CD4-positive, CD25-positive, alpha-beta regulatory T cell (primary cell): ENCODE measurements at regions not wholly inside any gene's neighbourhood (a gene's known extent, or its start where the extent isn't known, plus 50 kb on each side); places are given as distances from the start of the nearest gene placed in this dataset.

Source experiments
- ATAC-seq, 2 donors: fragments of 150-1000 bp; cut with Tn5 transposase; one replicate each; pipeline ENCODE4 v1.10.0; 2021; ENCODE audit warnings: low read depth in 2 of 2, moderate number of reproducible peaks in 2 of 2, moderate library complexity in 1 of 2
- DNase-seq, 3 donors: peaks; one replicate each; pipeline versions ENCODE4 v3.0.0 to v3.0.0-alpha.2; 2012 to 2022; ENCODE audit warnings: mixed read lengths in 1 of 3
- H3K27ac ChIP-seq: one replicate; pipeline ENCODE4 v1.7.0; 2013; ENCODE audit warnings: mild to moderate bottlenecking, low read length; ENCODE audit not compliant: insufficient read depth, poor library complexity, severe bottlenecking
- H3K27me3 ChIP-seq: one replicate; pipeline ENCODE4 v1.7.0; 2013; ENCODE audit warnings: low read length; ENCODE audit not compliant: control insufficient read depth, insufficient read depth
- H3K36me3 ChIP-seq: one replicate; pipeline ENCODE4 v1.7.0; 2013; ENCODE audit warnings: mild to moderate bottlenecking, low read length, moderate library complexity; ENCODE audit not compliant: control insufficient read depth, insufficient read depth
- H3K4me1 ChIP-seq: 2 replicates; pipeline ENCODE4 v1.7.0; 2013; ENCODE audit warnings: mild to moderate bottlenecking, low read length; ENCODE audit not compliant: insufficient read depth, control insufficient read depth, poor library complexity, severe bottlenecking
- H3K4me3 ChIP-seq: one replicate; pipeline ENCODE4 v1.7.0; 2013; ENCODE audit warnings: low read depth, mild to moderate bottlenecking, low read length, moderate library complexity
- H3K9me3 ChIP-seq, 2 experiments: 1 replicate in 1 of 2; 2 replicates in 1 of 2; pipeline ENCODE4 v1.7.0; 2013; ENCODE audit warnings: low read length in 2 of 2, mild to moderate bottlenecking in 1 of 2, moderate library complexity in 1 of 2; ENCODE audit not compliant: control insufficient read depth in 2 of 2
- H3K27ac Mint-ChIP-seq, 3 donors: one replicate each; pipeline ENCODE4 v1.8.0; 2020 to 2022; ENCODE audit warnings: mild to moderate bottlenecking in 3 of 3, mixed read lengths in 3 of 3, moderate library complexity in 2 of 3
- H3K27me3 Mint-ChIP-seq: one replicate; pipeline ENCODE4 v1.8.0; 2022; ENCODE audit warnings: mild to moderate bottlenecking, mixed read lengths
- H3K36me3 Mint-ChIP-seq: one replicate; pipeline ENCODE4 v1.8.0; 2020; ENCODE audit warnings: mixed read lengths
- H3K4me1 Mint-ChIP-seq, 4 donors: one replicate each; pipeline ENCODE4 v1.8.0; 2020 to 2022; ENCODE audit warnings: mixed read lengths in 4 of 4, mild to moderate bottlenecking in 1 of 4
- H3K4me3 Mint-ChIP-seq, 4 donors: one replicate each; pipeline ENCODE4 v1.8.0; 2020 to 2022; ENCODE audit warnings: mild to moderate bottlenecking in 4 of 4, mixed read lengths in 4 of 4, moderate library complexity in 3 of 4
- H3K9me3 Mint-ChIP-seq, 7 donors: one replicate each; pipeline ENCODE4 v1.8.0; 2020 to 2022; ENCODE audit warnings: mixed read lengths in 7 of 7, mild to moderate bottlenecking in 3 of 7, moderate library complexity in 2 of 7

- Mint-ChIP-seq H3K36me3 (no peaks in the 10 kb centered on the region), H3K4me1 (peaks cover 0 to 5% (median 0%) of the 10 kb centered on the region in 4 donors), H3K9me3 (peaks cover 0 to 5% (median 3%) of the 10 kb centered on the region in 7 donors), H3K27ac (no peak overlapping the region), H3K27me3 (no peaks in the 10 kb centered on the region), H3K4me3 (no peak overlapping the region)
- H3K27ac ChIP-seq, result no peak overlapping the region
- no peaks in the 10 kb centered on the region for H3K27me3 ChIP-seq
- H3K36me3 ChIP-seq, result no peaks in the 10 kb centered on the region
- H3K4me3 ChIP-seq, result no peak overlapping the region
- ATAC-seq, result no peak
- no peak for DNase-seq
- H3K9me3 ChIP-seq, result no peaks in the 10 kb centered on the region
- H3K4me1 ChIP-seq, result no peaks in the 10 kb centered on the region
Measured at GRCh38 chr2:138274421-138275291, 226.9 kb upstream of the SPOPL start.

GRCh38 chr2:138275292-138275690 lies 226.3 kb upstream of the SPOPL start:
- no peak for ATAC-seq
- Mint-ChIP-seq H3K27me3 (no peaks in the 10 kb centered on the region), H3K4me3 (no peak overlapping the region), H3K27ac (no peak overlapping the region), H3K36me3 (no peaks in the 10 kb centered on the region), H3K9me3 (peaks cover 0 to 5% (median 2%) of the 10 kb centered on the region in 7 donors), H3K4me1 (peaks cover 0 to 5% (median 0%) of the 10 kb centered on the region in 4 donors)
- no peak for DNase-seq
- Histone ChIP-seq H3K36me3 (no peaks in the 10 kb centered on the region), H3K4me1 (no peaks in the 10 kb centered on the region), H3K27ac (no peak overlapping the region), H3K27me3 (no peaks in the 10 kb centered on the region), H3K4me3 (no peak overlapping the region), H3K9me3 (no peaks in the 10 kb centered on the region)

GRCh38 chr2:138275881-138276280 lies 225.7 kb upstream of the SPOPL start:
- Histone ChIP-seq H3K27ac (no peak overlapping the region), H3K36me3 (no peaks in the 10 kb centered on the region), H3K27me3 (no peaks in the 10 kb centered on the region), H3K4me3 (no peak overlapping the region), H3K9me3 (no peaks in the 10 kb centered on the region), H3K4me1 (no peaks in the 10 kb centered on the region)
- ATAC-seq (no peak), DNase-seq (no peak)
- Mint-ChIP-seq H3K4me1 (peaks cover 0 to 5% (median 0%) of the 10 kb centered on the region in 4 donors), H3K27ac (no peak overlapping the region), H3K36me3 (no peaks in the 10 kb centered on the region), H3K27me3 (no peaks in the 10 kb centered on the region), H3K9me3 (peaks cover 0 to 5% (median 2%) of the 10 kb centered on the region in 7 donors), H3K4me3 (no peak overlapping the region)

- Mint-ChIP-seq H3K27ac (no peak overlapping the region), H3K4me3 (no peak overlapping the region), H3K9me3 (peaks cover 0 to 5% (median 2%) of the 10 kb centered on the region in 7 donors), H3K27me3 (no peaks in the 10 kb centered on the region), H3K4me1 (peaks cover 0 to 5% (median 0%) of the 10 kb centered on the region in 4 donors), H3K36me3 (no peaks in the 10 kb centered on the region)
- no peak overlapping the region for H3K27ac ChIP-seq
- no peaks in the 10 kb centered on the region for H3K4me1 ChIP-seq
- no peaks in the 10 kb centered on the region for H3K9me3 ChIP-seq
- no peak for DNase-seq
- no peaks in the 10 kb centered on the region for H3K36me3 ChIP-seq
- no peak for ATAC-seq
- H3K4me3 ChIP-seq, result no peak overlapping the region
- no peaks in the 10 kb centered on the region for H3K27me3 ChIP-seq
Measured at GRCh38 chr2:138276339-138276738, 225.2 kb upstream of the SPOPL start.

- Mint-ChIP-seq H3K4me1 (peaks cover 0 to 5% (median 0%) of the 10 kb centered on the region in 4 donors), H3K9me3 (peaks cover 0 to 5% (median 3%) of the 10 kb centered on the region in 7 donors), H3K27ac (no peak overlapping the region), H3K4me3 (no peak overlapping the region), H3K36me3 (no peaks in the 10 kb centered on the region), H3K27me3 (no peaks in the 10 kb centered on the region)
- Histone ChIP-seq H3K27me3 (no peaks in the 10 kb centered on the region), H3K27ac (no peak overlapping the region), H3K4me1 (no peaks in the 10 kb centered on the region), H3K4me3 (no peak overlapping the region), H3K36me3 (no peaks in the 10 kb centered on the region), H3K9me3 (no peaks in the 10 kb centered on the region)
- no peak for ATAC-seq
- DNase-seq, result no peak
Measured at GRCh38 chr2:138277062-138277461, 224.5 kb upstream of the SPOPL start.

- H3K36me3 ChIP-seq, result no peaks in the 10 kb centered on the region
- no peak overlapping the region for H3K4me3 ChIP-seq
- no peaks in the 10 kb centered on the region for H3K27me3 ChIP-seq
- H3K27ac ChIP-seq, result no peak overlapping the region
- H3K4me1 ChIP-seq, result no peaks in the 10 kb centered on the region
- peaks cover 0 to 1% (median 0%) of the 10 kb centered on the region in 7 donors for H3K9me3 Mint-ChIP-seq
- ATAC-seq (no peak), DNase-seq (no peak)
- no peaks in the 10 kb centered on the region for H3K36me3 Mint-ChIP-seq
- H3K27ac Mint-ChIP-seq, result no peak overlapping the region
- H3K9me3 ChIP-seq, result no peaks in the 10 kb centered on the region
- no peaks in the 10 kb centered on the region for H3K27me3 Mint-ChIP-seq
- no peaks in the 10 kb centered on the region for H3K4me1 Mint-ChIP-seq
- H3K4me3 Mint-ChIP-seq, result no peak overlapping the region
Measured at GRCh38 chr2:138279871-138280270, 221.7 kb upstream of the SPOPL start.

- Mint-ChIP-seq H3K9me3 (peaks cover 0 to 6% (median 4%) of the 10 kb centered on the region in 7 donors), H3K36me3 (no peaks in the 10 kb centered on the region), H3K27ac (no peak overlapping the region), H3K4me3 (no peak overlapping the region), H3K27me3 (no peaks in the 10 kb centered on the region), H3K4me1 (no peaks in the 10 kb centered on the region)
- Histone ChIP-seq H3K4me1 (no peaks in the 10 kb centered on the region), H3K4me3 (no peak overlapping the region), H3K36me3 (no peaks in the 10 kb centered on the region), H3K27me3 (no peaks in the 10 kb centered on the region), H3K27ac (no peak overlapping the region), H3K9me3 (no peaks in the 10 kb centered on the region)
- ATAC-seq (no peak), DNase-seq (no peak)
Measured at GRCh38 chr2:138280999-138281695, 220.4 kb upstream of the SPOPL start.
